ENCODE measurements at regions not wholly inside any gene's neighbourhood (a gene's known extent, or its start where the extent isn't known, plus 50 kb on each side); places are given as distances from the start of the nearest gene placed in this dataset.

GRCh38 chr13:66219506-66219905 lies 1010.6 kb downstream of the PCDH9 start:
- TF ChIP-seq FOXK2 (IDR thresholded peaks at IDR 0.05) (no peak), SUZ12 (IDR thresholded peaks at IDR 0.05) (no peak), PKNOX1 (IDR thresholded peaks at IDR 0.05) (no peak), FOXM1 (IDR thresholded peaks at IDR 0.05; ENCODE audit: borderline replicate concordance) (peak; percentile 2; the same call in 1 of the 2 replicates)
- POLR2A ChIA-PET: no interaction called here
- DNase-seq (ENCODE audit: extremely low spot score): no peak
- CTCF ChIA-PET: no interaction called here

- POLR2A ChIA-PET: no interaction called here
- CTCF ChIA-PET: no interaction called here
- DNase-seq (ENCODE audit: extremely low spot score): no peak
- TF ChIP-seq ARNT (IDR thresholded peaks at IDR 0.05): no peak
- no peak for TF ChIP-seq FOXA1 (IDR thresholded peaks at IDR 0.05)
- no peak for TF ChIP-seq LEF1 (IDR thresholded peaks at IDR 0.05; ENCODE audit: borderline replicate concordance)
- no peak for TF ChIP-seq L3MBTL2 (conservative IDR thresholded peaks at IDR 0.05)
- TF ChIP-seq PKNOX1 (IDR thresholded peaks at IDR 0.05): no peak
- TF ChIP-seq ZNF384 (IDR thresholded peaks at IDR 0.05): no peak
- no peak for TF ChIP-seq HDGF (IDR thresholded peaks at IDR 0.05; ENCODE audit: borderline replicate concordance)
- TF ChIP-seq FOXM1 (IDR thresholded peaks at IDR 0.05; ENCODE audit: borderline replicate concordance): no peak
- no peak for TF ChIP-seq FOXK2 (IDR thresholded peaks at IDR 0.05)
- no peak for TF ChIP-seq NFRKB (IDR thresholded peaks at IDR 0.05)
- no peak for TF ChIP-seq ELF4 (IDR thresholded peaks at IDR 0.05)
- TF ChIP-seq TARDBP (IDR thresholded peaks at IDR 0.05): no peak
- no peak for TF ChIP-seq SP1 (IDR thresholded peaks at IDR 0.05)
- no peak for TF ChIP-seq BHLHE40 (IDR thresholded peaks at IDR 0.05; ENCODE audit: borderline replicate concordance)
- no peak for TF ChIP-seq CTBP1 (IDR thresholded peaks at IDR 0.05; ENCODE audit: borderline replicate concordance)
- TF ChIP-seq SUZ12 (IDR thresholded peaks at IDR 0.05): no peak
Observed at GRCh38 chr13:66218583-66218982, 1011.6 kb downstream of the PCDH9 start.

DNA sequence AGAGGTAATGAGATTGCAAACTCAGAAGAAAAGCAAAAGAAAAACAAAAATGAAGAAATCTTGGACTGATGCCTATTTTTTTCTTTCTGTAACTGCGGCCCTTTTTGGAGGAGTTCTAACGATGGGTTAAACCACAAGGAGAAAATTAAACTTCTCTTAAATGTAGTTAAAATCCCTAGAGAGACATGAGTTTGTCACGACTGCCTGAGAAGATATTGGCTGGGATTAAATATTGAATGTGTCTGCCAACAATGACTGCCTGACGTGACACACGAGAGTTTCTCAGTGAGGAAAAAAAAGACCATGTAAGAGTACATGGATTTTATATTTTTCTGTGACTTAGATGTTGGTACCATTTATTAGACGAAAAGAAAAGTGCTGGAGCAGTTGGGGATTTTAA lies 1013.4 kb downstream of the PCDH9 start:
- ChIA-PET CTCF (no interaction called here), POLR2A (interaction anchor here (0.6 kb wide), 1 partner anchor 245 kb away, joined by 3 read pairs; no protein-coding TSS in a partner anchor)
- TF ChIP-seq LEF1 (IDR thresholded peaks at IDR 0.05; ENCODE audit: borderline replicate concordance) (no peak), SP1 (IDR thresholded peaks at IDR 0.05) (no peak), CTBP1 (IDR thresholded peaks at IDR 0.05; ENCODE audit: borderline replicate concordance) (no peak), FOXM1 (IDR thresholded peaks at IDR 0.05; ENCODE audit: borderline replicate concordance) (no peak), ZNF384 (IDR thresholded peaks at IDR 0.05) (no peak), SUZ12 (IDR thresholded peaks at IDR 0.05) (no peak), L3MBTL2 (conservative IDR thresholded peaks at IDR 0.05) (no peak), BHLHE40 (IDR thresholded peaks at IDR 0.05; ENCODE audit: borderline replicate concordance) (no peak), HDGF (IDR thresholded peaks at IDR 0.05; ENCODE audit: borderline replicate concordance) (no peak), ARNT (IDR thresholded peaks at IDR 0.05) (no peak), FOXA1 (IDR thresholded peaks at IDR 0.05) (no peak)
- DNase-seq (ENCODE audit: extremely low spot score): no peak

- TF ChIP-seq SUZ12 (IDR thresholded peaks at IDR 0.05) (no peak), PKNOX1 (IDR thresholded peaks at IDR 0.05) (no peak), ELF4 (IDR thresholded peaks at IDR 0.05) (no peak), FOXA1 (IDR thresholded peaks at IDR 0.05) (no peak), FOXM1 (IDR thresholded peaks at IDR 0.05; ENCODE audit: borderline replicate concordance) (no peak), CTBP1 (IDR thresholded peaks at IDR 0.05; ENCODE audit: borderline replicate concordance) (no peak), BHLHE40 (IDR thresholded peaks at IDR 0.05; ENCODE audit: borderline replicate concordance) (no peak), NFRKB (IDR thresholded peaks at IDR 0.05) (no peak), LEF1 (IDR thresholded peaks at IDR 0.05; ENCODE audit: borderline replicate concordance) (no peak), HDGF (IDR thresholded peaks at IDR 0.05; ENCODE audit: borderline replicate concordance) (no peak), L3MBTL2 (conservative IDR thresholded peaks at IDR 0.05) (no peak), SP1 (IDR thresholded peaks at IDR 0.05) (no peak), ARNT (IDR thresholded peaks at IDR 0.05) (no peak), FOXK2 (IDR thresholded peaks at IDR 0.05) (no peak), ZNF384 (IDR thresholded peaks at IDR 0.05) (no peak), TARDBP (IDR thresholded peaks at IDR 0.05) (no peak)
Observed at GRCh38 chr13:66214467-66214866, 1015.7 kb downstream of the PCDH9 start.

GRCh38 chr13:66212511-66212910 lies 1017.6 kb downstream of the PCDH9 start:
- no peak for DNase-seq (ENCODE audit: extremely low spot score)
- POLR2A ChIA-PET: no interaction called here
- TF ChIP-seq FOXM1 (IDR thresholded peaks at IDR 0.05; ENCODE audit: borderline replicate concordance) (no peak), HDGF (IDR thresholded peaks at IDR 0.05; ENCODE audit: borderline replicate concordance) (no peak), L3MBTL2 (conservative IDR thresholded peaks at IDR 0.05) (no peak), ELF4 (IDR thresholded peaks at IDR 0.05) (no peak), LEF1 (IDR thresholded peaks at IDR 0.05; ENCODE audit: borderline replicate concordance) (no peak), CTBP1 (IDR thresholded peaks at IDR 0.05; ENCODE audit: borderline replicate concordance) (no peak), PKNOX1 (IDR thresholded peaks at IDR 0.05) (no peak), FOXK2 (IDR thresholded peaks at IDR 0.05) (no peak), NFRKB (IDR thresholded peaks at IDR 0.05) (no peak), BHLHE40 (IDR thresholded peaks at IDR 0.05; ENCODE audit: borderline replicate concordance) (no peak), ZNF384 (IDR thresholded peaks at IDR 0.05) (no peak), TARDBP (IDR thresholded peaks at IDR 0.05) (no peak)
- CTCF ChIA-PET: interaction anchor here (1.5 kb wide), 1 partner anchor 13 kb away, joined by 3 read pairs; no protein-coding TSS in a partner anchor

More at GRCh38 chr13:66214467-66214866, 1015.7 kb downstream of the PCDH9 start:
- POLR2A ChIA-PET: no interaction called here
- CTCF ChIA-PET: no interaction called here
- no peak for DNase-seq (ENCODE audit: extremely low spot score)

Data from HEK293T (cell line).